ENCODE measurements at regions not wholly inside any gene's neighbourhood (a gene's known extent, or its start where the extent isn't known, plus 50 kb on each side); places are given as distances from the start of the nearest gene placed in this dataset.
"Not testable (repeated sequence)": the region's sequence is repeated elsewhere in the genome, so short reads cannot be mapped to it uniquely, and the experiment has no call there.

- TF ChIP-seq CTCF (IDR thresholded peaks at IDR 0.05) (no peak), ZFX (IDR thresholded peaks at IDR 0.05; ENCODE audit: borderline replicate concordance) (no peak)
- H3K27ac ChIP-seq, result no peak overlapping the region
These were observed 678.1 kb upstream of the SEMA6D start for GRCh38 chr15:47039225-47039624.

- H3K27ac ChIP-seq, result no peak overlapping the region
- no peak for TF ChIP-seq CTCF (IDR thresholded peaks at IDR 0.05)
- TF ChIP-seq ZFX (IDR thresholded peaks at IDR 0.05; ENCODE audit: borderline replicate concordance), result no peak
These were observed 676.0 kb upstream of the SEMA6D start for GRCh38 chr15:47041301-47041700.

- not testable (repeated sequence) for H3K27ac ChIP-seq
These were observed 669.3 kb upstream of the SEMA6D start for GRCh38 chr15:47047981-47048380.

- TF ChIP-seq CTCF (IDR thresholded peaks at IDR 0.05) (no peak), ZFX (IDR thresholded peaks at IDR 0.05; ENCODE audit: borderline replicate concordance) (no peak)
- H3K27ac ChIP-seq, result no peak overlapping the region
These were observed 650.9 kb upstream of the SEMA6D start for GRCh38 chr15:47066392-47066791.

- not testable (repeated sequence) for H3K27ac ChIP-seq
These were observed 639.5 kb upstream of the SEMA6D start for GRCh38 chr15:47077846-47078245.

- TF ChIP-seq CTCF (IDR thresholded peaks at IDR 0.05) (no peak), ZFX (IDR thresholded peaks at IDR 0.05; ENCODE audit: borderline replicate concordance) (no peak)
- no peak overlapping the region for H3K27ac ChIP-seq
These were observed 621.5 kb upstream of the SEMA6D start for GRCh38 chr15:47095833-47096232.

GRCh38 chr15:47098526-47098925 lies 618.8 kb upstream of the SEMA6D start:
- H3K27ac ChIP-seq, result not testable (repeated sequence)

GRCh38 chr15:47099801-47100200 lies 617.5 kb upstream of the SEMA6D start:
- not testable (repeated sequence) for H3K27ac ChIP-seq

- not testable (repeated sequence) for H3K27ac ChIP-seq
These were observed 608.5 kb upstream of the SEMA6D start for GRCh38 chr15:47108800-47109199.

- no peak for TF ChIP-seq CTCF (IDR thresholded peaks at IDR 0.05)
- TF ChIP-seq ZFX (IDR thresholded peaks at IDR 0.05; ENCODE audit: borderline replicate concordance), result no peak
- no peak overlapping the region for H3K27ac ChIP-seq
These were observed 600.6 kb upstream of the SEMA6D start for GRCh38 chr15:47116698-47117097.
